ENCODE measurements at regions not wholly inside any gene's neighbourhood (a gene's known extent, or its start where the extent isn't known, plus 50 kb on each side); places are given as distances from the start of the nearest gene placed in this dataset.
"Not testable (repeated sequence)": the region's sequence is repeated elsewhere in the genome, so short reads cannot be mapped to it uniquely, and the experiment has no call there.

DNA sequence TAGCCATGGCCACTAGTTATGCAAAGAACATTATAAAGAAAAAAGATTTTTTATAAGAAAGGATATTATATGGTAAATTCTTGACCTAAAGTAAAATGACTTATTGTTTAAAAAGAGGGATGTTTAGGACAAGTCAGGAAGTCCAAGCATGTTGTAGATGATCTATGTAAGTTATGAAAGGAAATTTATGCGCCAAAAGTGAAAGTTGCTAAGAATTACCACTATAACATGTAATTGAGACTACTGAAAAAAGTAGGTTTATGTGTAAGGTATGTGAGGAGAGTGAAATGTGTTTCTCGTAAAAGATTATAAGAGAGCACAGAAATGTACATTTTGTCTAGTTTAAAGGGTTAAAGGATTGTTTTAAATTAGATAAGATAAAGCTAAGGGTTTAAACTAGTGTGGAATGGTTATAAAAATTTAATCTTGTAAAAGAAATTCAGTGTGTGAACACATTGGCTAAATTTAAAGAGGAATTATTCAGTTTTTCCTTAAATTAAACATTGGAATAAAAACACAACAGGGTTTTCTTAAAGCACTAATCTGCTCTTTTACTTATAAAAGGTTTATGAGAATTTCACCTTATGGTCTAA lies 1100.4 kb upstream of the EDIL3 start:
- no peak for DNase-seq (ENCODE audit: extremely low read depth in 1 of 11, low read depth in 9 of 11, low spot score in 4 of 11)

DNA sequence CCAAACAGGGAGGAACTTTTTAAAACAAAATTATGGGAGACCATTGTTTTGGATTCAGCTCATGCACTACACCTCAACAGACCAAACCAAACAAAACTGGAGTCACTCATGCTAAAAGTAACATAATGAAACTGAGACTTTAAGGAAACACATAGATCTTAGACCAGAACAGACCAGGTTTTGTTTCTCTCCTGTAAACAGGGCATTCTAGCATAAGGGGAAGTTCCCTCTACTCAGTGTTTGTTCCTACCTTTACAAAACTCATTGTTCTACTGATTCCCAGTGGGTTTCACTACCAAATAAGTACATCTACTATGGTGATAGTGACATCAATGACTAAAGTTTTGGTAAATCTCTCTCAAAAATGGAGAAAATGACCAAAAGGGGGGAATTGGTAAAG lies 1103.6 kb upstream of the EDIL3 start:
- no peak for DNase-seq (ENCODE audit: extremely low read depth in 1 of 11, low read depth in 9 of 11, low spot score in 4 of 11)

DNA sequence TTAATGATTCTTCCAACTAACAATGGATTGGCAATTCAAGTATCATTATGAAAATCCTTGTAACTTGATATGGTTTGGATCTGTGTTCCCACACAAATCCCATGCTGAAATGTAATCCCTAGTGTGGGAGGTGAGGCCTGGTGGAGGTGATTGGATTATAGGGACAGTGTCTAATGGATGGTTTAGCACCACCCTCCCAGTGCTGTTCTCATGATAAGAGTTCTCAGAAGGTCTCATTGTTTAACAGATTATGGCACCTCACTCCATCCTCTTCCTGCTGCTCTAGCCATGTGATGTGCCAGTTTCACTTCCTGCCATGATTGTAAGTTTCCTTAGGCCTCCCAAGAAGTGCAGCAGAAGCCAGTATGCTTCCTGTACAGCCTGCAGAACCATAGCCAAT lies 1116.2 kb upstream of the EDIL3 start:
- DNase-seq (ENCODE audit: extremely low read depth in 1 of 11, low read depth in 9 of 11, low spot score in 4 of 11) = no peak

DNA sequence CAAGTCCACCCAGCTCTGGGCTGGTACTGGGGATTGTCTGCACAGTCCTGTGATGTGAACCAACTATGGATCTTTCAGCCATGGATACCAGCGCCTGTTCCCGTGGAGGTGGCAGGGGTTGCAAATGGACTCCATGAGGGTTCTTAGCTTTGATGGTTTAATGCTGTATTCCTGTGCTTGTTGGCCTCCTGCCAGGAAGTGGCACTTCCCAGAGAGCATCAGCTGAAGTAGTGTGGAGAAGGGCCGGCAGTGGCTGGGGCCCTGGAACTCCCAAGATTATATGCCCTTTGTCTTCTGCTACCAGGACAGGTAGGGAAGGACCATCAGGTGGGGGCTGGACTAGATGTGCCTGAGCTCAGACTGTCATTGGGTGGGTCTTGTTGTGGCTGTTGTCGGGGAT lies 1104.8 kb upstream of the COX7C start:
- no peak for DNase-seq (ENCODE audit: extremely low read depth in 1 of 11, low read depth in 9 of 11, low spot score in 4 of 11)

DNA sequence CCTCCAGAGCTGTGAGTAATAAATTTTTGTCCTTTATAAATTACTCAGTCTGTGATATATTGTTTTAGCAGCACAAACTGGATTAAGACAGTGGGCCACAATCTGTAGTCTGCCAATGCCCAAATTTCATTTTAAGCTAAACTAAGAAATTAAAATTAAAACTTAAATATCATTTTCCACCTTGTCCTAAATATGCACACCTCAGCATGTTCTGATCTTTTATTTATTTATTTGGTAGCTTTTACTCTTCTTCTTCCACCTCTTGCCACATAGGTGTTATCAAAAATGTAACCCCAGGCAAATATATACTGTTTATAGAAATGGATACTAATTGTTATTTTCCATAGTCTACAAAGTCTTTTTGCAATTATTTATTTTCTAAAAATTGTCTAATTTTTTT lies 1102.2 kb upstream of the COX7C start:
- DNase-seq (ENCODE audit: extremely low read depth in 1 of 11, low read depth in 9 of 11, low spot score in 4 of 11) = no peak

DNA sequence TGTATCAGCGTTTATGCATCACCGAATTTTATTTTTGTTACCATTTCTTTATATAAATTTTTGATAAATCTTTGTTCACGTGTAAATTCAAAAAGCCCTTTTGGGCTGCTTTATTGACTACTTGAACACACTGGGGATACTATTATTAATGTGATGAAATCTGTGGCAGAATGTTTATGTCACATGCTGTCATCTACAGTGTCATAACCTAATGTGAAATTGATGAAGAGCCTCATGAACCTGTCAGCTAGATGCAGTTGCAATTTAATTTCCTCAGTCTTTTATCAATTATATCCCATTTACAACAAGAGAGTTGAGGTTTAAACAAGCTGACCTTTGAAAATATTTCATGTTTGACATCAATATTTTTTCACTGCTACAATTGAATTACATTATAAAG lies 1100.4 kb upstream of the COX7C start:
- no peak for DNase-seq (ENCODE audit: extremely low read depth in 1 of 11, low read depth in 9 of 11, low spot score in 4 of 11)

DNA sequence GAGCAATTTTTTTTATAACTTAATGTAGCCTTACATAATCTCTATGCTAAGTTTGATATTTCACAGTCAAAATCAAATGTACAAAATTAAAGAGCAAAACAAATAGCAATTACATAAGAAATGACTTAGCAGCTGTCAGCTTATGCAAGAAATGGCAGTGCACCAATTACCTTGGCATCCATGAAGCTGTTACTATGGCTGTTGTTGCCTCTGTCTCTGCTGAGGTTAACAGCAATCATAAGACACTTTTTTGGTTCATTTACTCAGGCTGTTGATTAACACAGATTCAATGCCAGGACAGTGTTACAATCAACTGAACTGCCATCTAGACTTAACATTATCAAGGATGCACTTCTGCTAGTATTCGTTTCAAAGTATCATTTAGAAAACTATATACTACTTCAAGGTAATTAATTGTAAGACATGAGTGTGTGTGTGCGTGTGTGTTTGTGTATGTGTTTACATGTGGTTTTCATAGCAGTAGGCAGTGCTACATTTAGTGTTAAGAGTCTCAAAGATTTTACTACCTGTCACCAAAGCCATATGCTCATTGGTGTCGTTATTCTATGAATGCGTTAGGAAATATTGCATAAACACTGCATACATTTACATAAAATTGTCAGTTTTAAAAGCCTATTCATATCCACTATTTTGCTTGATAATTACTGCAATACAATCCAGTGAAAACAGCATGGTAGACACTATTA lies 1084.2 kb upstream of the COX7C start:
- DNase-seq (ENCODE audit: extremely low read depth in 1 of 11, low read depth in 9 of 11, low spot score in 4 of 11) = no peak

DNA sequence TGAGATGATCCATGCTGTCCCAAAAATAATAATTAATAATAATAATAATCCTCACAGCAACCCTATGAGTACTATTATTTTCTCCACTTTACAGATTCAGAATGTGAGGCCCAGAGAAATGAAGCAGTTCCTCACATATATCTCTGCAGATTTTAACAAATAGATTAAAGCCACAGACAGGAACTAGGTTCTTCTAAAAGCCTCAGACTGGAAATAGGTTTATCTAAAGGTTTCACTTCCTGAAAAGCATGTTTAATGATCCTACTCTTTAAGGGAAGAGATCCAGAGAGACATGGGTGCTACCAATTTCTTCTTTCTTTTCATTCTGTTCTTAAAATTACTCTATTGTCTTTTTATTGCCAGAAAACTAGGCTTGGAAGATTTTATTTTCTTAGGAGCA lies 1079.4 kb upstream of the COX7C start:
- DNase-seq (ENCODE audit: extremely low read depth in 1 of 11, low read depth in 9 of 11, low spot score in 4 of 11) = no peak

DNA sequence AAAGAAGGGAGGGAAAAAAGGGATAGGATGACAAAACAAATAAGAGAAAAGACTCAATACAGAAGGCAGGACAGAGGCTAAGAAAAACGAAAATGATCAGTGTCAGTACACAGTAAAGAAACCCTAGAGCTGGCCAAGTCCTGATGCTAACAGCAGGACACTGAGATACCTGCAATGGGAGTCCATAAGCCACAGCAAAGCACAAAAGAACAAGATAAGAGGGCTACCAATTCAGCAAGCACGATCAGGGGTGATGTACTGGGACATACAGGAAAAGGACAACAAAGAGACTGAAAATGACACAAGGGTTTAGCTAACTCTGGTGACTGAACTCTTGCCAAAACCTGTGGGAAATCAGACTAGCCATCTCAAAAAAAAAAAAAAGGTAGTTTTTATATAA lies 1072.6 kb upstream of the COX7C start:
- DNase-seq (ENCODE audit: extremely low read depth in 1 of 11, low read depth in 9 of 11, low spot score in 4 of 11) = no peak

DNA sequence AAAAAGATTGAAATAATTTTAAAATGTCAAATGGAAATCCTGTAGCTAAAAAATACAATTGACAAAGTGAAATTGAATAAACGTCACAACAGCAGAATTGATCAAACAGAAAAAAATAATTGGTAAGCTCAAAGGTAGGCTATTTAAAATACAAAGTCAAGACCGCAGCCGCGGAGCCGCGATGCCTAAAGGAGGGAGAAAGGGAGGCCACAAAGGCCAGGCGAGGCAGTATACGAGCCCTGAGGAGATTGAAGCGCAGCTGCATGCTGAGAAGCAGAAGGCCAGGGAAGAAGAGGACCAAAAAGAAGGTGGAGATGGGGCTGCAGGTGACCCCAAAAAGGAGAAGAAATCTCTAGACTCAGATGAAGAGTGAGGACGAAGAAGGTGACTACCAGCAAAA lies 1068.5 kb upstream of the COX7C start:
- no peak for DNase-seq (ENCODE audit: extremely low read depth in 1 of 11, low read depth in 9 of 11, low spot score in 4 of 11)

DNA sequence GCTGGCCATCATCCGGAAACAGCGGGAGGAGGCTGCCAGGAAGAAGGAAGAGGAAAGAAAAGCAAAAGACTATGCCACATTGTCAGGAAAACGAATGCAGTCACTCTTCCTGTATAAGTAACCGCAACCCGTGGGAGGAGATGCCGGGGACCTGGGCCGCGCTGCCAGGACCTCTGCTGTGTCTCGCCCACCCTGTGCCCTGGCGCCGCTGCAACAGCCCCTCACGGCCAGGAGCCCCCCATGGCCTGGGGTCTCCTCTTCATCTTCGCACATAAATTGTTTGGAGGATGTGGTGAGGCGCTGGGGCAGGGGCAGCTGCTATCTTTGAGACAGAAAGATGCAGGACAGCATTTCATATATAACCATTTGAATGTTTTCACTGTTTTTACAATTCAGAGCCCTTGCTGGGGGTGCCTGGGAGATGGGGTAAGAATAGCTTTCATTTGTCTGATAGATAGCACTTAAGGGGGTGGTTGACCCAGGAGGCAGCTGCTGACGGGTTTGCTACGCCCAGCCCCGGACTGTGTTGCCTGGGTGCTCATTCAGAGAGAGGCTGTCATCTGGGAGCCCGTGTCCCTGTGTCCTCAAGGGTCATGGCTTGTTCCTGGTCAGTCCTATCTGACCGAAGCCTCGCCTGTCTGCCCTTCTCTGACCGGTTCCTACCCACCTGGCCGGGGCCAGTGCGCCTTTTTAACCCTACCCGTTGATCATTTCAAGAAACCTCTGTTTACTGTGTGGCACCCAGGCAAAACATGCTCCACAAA lies 1067.7 kb upstream of the COX7C start:
- no peak for DNase-seq (ENCODE audit: extremely low read depth in 1 of 11, low read depth in 9 of 11, low spot score in 4 of 11)

DNA sequence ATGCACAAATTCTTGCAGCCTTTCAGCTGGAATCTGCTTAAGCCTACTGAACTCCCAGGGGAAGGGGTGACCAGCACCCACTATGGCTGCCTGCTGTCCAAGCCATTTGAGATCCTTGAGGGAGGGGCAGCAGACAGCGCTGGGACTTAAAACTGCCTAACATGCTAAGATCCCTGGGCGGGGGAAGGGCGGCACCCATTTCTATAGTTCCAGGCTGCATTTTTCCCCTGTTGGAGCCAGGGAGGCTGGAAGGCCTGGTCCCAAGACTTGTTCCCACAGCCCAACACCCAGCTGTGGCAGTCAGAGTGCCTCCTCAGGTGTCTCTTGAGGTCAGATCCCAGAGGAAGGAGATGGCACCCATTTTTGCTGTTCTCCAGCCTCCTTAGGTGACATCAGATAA lies 1061.3 kb upstream of the COX7C start:
- no peak for DNase-seq (ENCODE audit: extremely low read depth in 1 of 11, low read depth in 9 of 11, low spot score in 4 of 11)

DNA sequence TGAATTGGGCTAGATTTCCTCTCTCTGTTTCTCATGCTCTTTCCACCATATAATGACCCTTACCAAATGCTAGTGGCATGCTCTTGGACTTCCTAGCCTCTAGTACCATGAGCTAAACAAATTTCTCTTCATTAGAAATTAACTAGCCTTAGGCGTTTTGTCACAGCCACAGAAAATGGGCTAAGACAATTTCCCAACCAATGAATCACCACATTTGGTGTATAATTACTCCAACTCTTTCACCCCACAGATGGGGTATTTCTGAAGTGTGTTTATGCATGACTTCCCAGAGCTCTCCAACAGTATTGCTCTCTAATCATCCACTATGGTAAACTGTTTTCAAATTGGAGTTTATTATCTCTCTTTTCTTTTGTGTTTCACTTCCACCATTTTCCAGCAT lies 1041.1 kb upstream of the COX7C start:
- no peak for DNase-seq (ENCODE audit: extremely low read depth in 1 of 11, low read depth in 9 of 11, low spot score in 4 of 11)

DNA sequence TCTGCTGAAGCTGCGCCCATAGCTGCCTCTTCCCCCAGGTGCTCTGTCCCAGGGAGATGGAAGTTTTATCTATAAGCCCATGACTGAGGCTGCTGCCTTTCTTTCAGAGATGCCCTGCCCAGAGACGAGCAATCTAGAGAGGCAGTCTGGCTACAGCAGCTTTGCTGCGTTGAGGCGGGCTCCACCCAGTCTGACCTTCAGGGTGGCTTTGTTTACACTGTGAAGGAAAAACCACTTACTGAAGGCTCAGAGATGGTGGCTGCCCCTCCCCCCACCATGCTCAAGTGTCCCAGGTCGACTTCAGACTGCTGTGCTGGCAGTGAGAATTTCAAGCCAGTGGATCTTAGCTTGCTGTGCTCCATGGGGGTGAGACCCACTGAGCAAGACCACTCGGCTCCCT lies 1029.9 kb upstream of the COX7C start:
- DNase-seq (ENCODE audit: extremely low read depth in 1 of 11, low read depth in 9 of 11, low spot score in 4 of 11) = peak in 1 of 11 donors; percentile 0

DNA sequence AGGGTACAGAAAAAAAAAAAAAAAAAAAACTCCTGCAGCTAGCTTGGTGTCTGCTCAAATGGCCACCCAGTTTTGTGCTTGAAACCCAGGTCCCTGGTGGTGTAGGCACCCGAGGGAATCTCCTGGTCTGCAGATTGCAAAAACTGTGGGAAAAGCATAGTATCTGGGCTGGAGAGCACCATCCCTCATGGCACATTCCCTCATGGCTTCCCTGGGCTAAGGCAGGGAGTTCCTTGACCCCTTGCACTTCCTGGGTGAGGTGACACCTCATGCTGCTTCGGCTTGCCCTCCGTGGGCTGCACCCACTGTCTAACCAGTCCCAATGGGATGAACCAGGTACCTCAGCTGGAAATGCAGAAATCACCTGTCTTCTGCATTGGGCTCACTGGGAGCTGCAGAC lies 1029.5 kb upstream of the COX7C start:
- DNase-seq (ENCODE audit: extremely low read depth in 1 of 11, low read depth in 9 of 11, low spot score in 4 of 11) = not testable (repeated sequence)

DNA sequence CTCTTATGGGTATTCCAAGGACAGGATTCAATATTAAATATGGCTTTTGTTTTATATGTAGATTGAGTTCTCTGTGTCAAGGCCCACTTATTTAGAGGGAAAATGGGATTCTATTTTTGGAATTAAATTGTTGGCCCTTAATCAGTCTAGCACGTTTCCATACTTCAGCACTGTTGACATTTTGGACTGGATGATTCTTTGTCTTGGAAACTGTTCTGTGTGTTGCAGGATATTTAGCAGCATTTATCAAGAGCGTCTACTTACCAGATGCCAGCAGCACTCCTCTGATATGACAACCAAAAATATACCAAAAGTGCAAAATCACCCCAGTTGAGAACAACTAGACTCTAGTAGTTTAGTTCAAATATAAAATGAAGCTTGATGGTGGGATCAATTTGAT lies 1027.0 kb upstream of the COX7C start:
- no peak for DNase-seq (ENCODE audit: extremely low read depth in 1 of 11, low read depth in 9 of 11, low spot score in 4 of 11)

DNA sequence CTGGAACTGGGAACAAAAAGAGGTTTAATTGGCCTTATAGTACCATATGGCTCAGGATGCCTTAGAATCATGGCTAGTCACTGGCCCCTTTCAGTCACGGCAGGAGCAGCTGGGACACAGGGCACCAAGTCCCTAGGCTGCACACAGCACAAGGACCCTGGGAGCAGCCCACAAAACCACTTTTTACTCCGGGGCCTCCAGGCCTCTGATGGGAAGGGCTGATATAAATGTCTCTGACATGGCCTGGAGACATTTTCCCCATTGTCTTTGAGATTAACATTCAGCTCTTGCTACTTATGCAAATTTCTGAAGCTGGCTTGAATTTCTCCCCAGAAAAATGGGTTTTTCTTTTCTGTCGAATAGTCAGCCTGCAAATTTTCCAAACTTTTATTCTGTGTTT lies 1026.4 kb upstream of the COX7C start:
- no peak for DNase-seq (ENCODE audit: extremely low read depth in 1 of 11, low read depth in 9 of 11, low spot score in 4 of 11)

DNA sequence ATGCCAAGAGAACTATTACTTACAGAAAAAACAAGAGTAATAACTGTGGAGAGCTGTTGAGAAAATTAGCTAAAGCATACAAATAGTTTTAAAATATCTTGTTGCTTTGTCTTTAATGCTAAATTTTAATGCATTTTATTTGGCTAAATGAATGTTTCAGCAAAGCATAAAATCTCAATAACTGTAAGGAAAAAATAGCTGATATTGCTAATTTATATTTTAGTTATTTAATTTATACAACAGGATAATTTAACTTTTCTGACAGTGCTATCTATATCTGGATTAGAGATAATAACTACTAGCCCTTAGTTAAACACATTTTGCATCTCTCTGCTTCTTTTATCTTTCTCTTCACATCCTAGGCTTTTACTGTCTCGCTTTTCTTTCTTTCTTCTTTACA lies 1014.9 kb upstream of the COX7C start:
- no peak for DNase-seq (ENCODE audit: extremely low read depth in 1 of 11, low read depth in 9 of 11, low spot score in 4 of 11)

DNA sequence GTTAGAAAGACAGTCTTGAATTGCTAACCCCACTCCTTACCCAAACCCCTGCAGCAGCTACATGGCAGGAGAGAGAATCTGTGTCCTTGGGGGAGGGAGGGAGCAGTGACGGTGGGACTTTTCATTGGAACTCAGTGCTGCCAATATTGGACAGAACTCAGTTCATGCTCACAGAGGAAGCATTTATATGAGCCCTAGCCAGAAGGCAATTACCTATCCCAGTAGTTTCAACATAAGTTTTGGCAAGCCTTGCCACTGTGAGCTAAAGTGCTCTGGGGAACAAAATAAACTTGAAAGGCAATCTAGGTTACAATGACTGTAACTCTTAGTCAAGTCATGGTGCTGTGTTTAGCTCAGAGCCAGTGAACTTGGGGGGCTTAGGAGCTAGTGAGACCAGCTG lies 1013.4 kb upstream of the COX7C start:
- no peak for DNase-seq (ENCODE audit: extremely low read depth in 1 of 11, low read depth in 9 of 11, low spot score in 4 of 11)

DNA sequence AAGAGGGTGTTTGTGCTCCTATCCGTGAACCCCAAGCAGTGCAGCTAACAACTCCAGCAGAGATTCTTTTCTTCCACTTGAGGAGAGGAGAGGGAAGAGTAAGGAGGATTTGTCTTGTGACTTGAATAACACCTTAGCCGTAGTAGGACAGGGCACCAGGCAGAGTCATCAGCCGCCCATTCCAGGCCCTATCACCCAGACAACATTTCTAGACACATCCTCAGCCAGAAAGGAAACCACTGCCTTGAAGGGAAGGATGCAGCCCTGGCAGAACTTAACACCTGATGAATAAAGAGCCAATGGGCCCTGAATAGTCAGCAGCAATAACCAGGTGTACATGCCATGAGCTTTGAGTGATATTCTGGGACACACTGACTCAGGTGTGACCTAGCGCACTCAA lies 1013.0 kb upstream of the COX7C start:
- no peak for DNase-seq (ENCODE audit: extremely low read depth in 1 of 11, low read depth in 9 of 11, low spot score in 4 of 11)

DNA sequence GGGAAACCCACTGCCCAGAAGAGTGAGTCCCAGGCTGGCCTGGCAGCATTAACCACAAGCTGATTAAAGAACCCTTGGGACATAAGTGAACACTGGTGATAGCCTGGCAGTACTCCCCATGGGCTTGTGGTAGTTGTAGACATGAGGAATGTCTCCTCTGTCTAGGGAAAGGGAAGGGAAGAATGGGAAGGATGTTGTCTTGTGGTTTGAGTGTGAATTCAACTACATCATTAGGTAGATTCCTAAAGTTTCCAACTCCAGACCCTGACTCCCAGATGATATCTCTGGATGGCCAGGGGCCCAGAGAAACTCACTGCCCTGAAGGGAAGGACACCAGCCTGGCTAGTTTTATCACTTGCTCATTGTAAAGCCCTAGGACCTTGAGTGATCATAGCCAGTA lies 1012.4 kb upstream of the COX7C start:
- no peak for DNase-seq (ENCODE audit: extremely low read depth in 1 of 11, low read depth in 9 of 11, low spot score in 4 of 11)

All from renal cortex interstitium (tissue), 11 donors.